Peyer's patch (tissue), 4 donors: ENCODE measurements at regions not wholly inside any gene's neighbourhood (a gene's known extent, or its start where the extent isn't known, plus 50 kb on each side); places are given as distances from the start of the nearest gene placed in this dataset.

ENCODE experiments used
- POLR2A ChIP-seq, 2 donors: fragments of 450-650 bp; IDR thresholded peaks; one replicate each; pipeline ENCODE4 v1.5.1; 2017; ENCODE audit warnings: antibody characterized with exemption in 2 of 2, mild to moderate bottlenecking in 2 of 2, moderate library complexity in 2 of 2
- TF ChIP-seq, protein P1 (sequence below), 6 experiments: fragments of 450-650 bp in 4 of 6; fragments of 200-600 bp in 2 of 6; sonication (generic) in 1 of 6; IDR thresholded peaks; one replicate each; pipeline ENCODE4 v1.5.1; 2017 to 2019; ENCODE audit warnings: antibody characterized with exemption in 6 of 6, mild to moderate bottlenecking in 3 of 6, moderate library complexity in 1 of 6

GRCh38 chr12:58117201-58117600 lies 175.8 kb downstream of the ATP23 start:
- TF ChIP-seq, protein P1, sequence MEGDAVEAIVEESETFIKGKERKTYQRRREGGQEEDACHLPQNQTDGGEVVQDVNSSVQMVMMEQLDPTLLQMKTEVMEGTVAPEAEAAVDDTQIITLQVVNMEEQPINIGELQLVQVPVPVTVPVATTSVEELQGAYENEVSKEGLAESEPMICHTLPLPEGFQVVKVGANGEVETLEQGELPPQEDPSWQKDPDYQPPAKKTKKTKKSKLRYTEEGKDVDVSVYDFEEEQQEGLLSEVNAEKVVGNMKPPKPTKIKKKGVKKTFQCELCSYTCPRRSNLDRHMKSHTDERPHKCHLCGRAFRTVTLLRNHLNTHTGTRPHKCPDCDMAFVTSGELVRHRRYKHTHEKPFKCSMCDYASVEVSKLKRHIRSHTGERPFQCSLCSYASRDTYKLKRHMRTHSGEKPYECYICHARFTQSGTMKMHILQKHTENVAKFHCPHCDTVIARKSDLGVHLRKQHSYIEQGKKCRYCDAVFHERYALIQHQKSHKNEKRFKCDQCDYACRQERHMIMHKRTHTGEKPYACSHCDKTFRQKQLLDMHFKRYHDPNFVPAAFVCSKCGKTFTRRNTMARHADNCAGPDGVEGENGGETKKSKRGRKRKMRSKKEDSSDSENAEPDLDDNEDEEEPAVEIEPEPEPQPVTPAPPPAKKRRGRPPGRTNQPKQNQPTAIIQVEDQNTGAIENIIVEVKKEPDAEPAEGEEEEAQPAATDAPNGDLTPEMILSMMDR (IDR thresholded peaks at IDR 0.05): no peak
- no peak for TF ChIP-seq POLR2A (IDR thresholded peaks at IDR 0.05)
